ENCODE measurements at regions not wholly inside any gene's neighbourhood (a gene's known extent, or its start where the extent isn't known, plus 50 kb on each side); places are given as distances from the start of the nearest gene placed in this dataset.

DNA sequence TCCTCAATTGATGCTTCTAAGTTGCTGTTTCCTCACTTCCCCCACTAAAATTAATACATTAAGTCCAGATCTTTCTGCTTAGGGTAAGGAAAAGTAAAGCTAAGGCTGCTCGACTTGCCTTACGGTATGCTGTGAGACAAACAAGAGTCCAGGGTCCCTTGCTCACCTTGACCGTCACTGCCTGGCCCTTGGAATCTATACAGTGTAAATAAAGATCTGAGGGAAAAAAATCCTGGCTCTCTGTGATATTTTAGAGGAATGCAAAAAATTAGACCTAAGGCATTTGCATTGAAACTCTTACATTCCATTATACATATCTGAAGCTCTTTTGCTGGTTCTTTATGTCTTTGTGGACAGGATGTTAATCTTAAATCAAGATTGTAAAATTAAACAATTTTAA, 129.6 kb upstream of the HCCS start:
- Histone ChIP-seq H3K4me1 (no peaks in the 10 kb centered on the region), H3K36me3 (no peaks in the 10 kb centered on the region), H3K4me3 (no peak overlapping the region), H3K27me3 (no peaks in the 10 kb centered on the region), H3K27ac (no peak overlapping the region), H3K9me3 (no peaks in the 10 kb centered on the region)
- TF ChIP-seq, protein P1, sequence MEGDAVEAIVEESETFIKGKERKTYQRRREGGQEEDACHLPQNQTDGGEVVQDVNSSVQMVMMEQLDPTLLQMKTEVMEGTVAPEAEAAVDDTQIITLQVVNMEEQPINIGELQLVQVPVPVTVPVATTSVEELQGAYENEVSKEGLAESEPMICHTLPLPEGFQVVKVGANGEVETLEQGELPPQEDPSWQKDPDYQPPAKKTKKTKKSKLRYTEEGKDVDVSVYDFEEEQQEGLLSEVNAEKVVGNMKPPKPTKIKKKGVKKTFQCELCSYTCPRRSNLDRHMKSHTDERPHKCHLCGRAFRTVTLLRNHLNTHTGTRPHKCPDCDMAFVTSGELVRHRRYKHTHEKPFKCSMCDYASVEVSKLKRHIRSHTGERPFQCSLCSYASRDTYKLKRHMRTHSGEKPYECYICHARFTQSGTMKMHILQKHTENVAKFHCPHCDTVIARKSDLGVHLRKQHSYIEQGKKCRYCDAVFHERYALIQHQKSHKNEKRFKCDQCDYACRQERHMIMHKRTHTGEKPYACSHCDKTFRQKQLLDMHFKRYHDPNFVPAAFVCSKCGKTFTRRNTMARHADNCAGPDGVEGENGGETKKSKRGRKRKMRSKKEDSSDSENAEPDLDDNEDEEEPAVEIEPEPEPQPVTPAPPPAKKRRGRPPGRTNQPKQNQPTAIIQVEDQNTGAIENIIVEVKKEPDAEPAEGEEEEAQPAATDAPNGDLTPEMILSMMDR (IDR thresholded peaks at IDR 0.05): no peak
- no peak for TF ChIP-seq POLR2A (IDR thresholded peaks at IDR 0.05)
- WGBS, 2 donors: 85 to 100% methylated on average over 3 of the region's 3 CpGs
- intact Hi-C loops (cut with DNase I): no loop called here
- DNase-seq: no peak

DNA sequence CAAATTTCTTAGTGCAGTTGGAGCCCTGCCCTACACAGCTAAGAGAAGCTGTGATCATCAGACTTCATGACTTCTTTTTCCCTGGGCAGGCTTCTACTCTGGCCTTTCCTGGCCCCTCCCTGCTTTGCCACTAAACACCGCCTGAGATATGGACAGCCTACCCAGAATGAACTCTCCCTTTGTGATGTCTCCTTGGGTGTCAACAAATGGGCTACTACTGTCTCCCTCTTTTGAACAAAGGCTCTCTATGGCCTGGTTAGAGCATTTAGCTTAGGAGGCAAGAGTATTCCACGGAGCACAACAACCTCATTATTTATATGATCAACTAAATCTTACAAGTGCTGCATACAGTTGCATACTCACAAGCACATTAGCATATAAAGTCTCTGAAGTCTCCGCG, 127.6 kb upstream of the HCCS start:
- Histone ChIP-seq H3K4me3 (no peak overlapping the region), H3K36me3 (no peaks in the 10 kb centered on the region), H3K27ac (no peak overlapping the region), H3K4me1 (no peaks in the 10 kb centered on the region), H3K9me3 (no peaks in the 10 kb centered on the region), H3K27me3 (no peaks in the 10 kb centered on the region)
- 71 to 89% methylated on average over 3 to 4 of the region's 4 CpGs for WGBS, 2 donors
- intact Hi-C loops (cut with DNase I): no loop called here
- TF ChIP-seq POLR2A (IDR thresholded peaks at IDR 0.05): no peak
- TF ChIP-seq, protein P1 (IDR thresholded peaks at IDR 0.05): no peak
- no peak for DNase-seq

DNA sequence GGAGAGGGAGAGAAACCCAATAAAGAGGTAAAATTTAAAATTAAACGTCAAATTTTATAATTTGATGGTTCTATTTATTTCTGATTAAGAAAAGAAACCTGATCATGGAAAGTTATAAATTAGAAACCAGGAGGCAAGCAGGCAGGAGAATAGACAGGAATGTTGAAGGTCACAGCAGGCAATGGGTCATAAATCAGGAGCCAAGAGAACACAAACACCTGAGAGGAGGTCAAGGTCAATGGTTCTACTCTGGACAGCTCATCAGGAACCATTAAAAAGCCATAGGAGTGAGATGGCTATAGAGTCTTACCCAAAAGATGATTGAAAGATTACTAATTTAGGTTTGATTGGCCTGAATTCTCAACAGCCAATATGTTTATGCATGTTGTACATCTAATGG, 126.9 kb upstream of the HCCS start:
- TF ChIP-seq, protein P1 (IDR thresholded peaks at IDR 0.05): no peak
- TF ChIP-seq POLR2A (IDR thresholded peaks at IDR 0.05): no peak
- H3K36me3 ChIP-seq: no peaks in the 10 kb centered on the region
- no peak for DNase-seq
- intact Hi-C loops (cut with DNase I): no loop called here
- 68 to 100% methylated on average over 1 of the region's 1 CpG for WGBS, 2 donors
- H3K4me1 ChIP-seq: no peaks in the 10 kb centered on the region
- no peaks in the 10 kb centered on the region for H3K27me3 ChIP-seq
- H3K27ac ChIP-seq: no peak overlapping the region
- H3K4me3 ChIP-seq: no peak overlapping the region
- H3K9me3 ChIP-seq: no peaks in the 10 kb centered on the region

DNA sequence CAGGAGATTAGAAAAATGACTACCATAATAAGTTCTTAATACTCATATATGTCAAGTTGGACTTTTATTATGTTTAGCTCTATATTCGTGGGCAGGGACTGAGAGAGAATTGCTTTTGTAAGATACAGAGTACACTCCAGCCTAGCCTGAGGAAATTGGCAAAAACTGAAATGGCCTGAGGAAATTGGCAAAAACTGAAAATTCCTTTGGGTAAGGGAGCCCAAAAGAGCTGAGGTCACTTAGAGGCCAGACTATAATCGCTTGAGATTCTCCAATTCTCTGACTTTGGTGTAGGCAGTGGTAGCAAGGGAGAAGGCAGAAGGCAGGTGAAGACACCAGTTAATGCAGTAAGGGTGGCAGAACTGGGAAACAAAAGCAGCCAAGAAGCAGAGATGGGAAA, 124.5 kb upstream of the HCCS start:
- intact Hi-C loops (cut with DNase I): no loop called here
- no peaks in the 10 kb centered on the region for H3K27me3 ChIP-seq
- no peak overlapping the region for H3K27ac ChIP-seq
- TF ChIP-seq POLR2A (IDR thresholded peaks at IDR 0.05): no peak
- TF ChIP-seq, protein P1 (IDR thresholded peaks at IDR 0.05): no peak
- no peaks in the 10 kb centered on the region for H3K4me1 ChIP-seq
- no peak overlapping the region for H3K4me3 ChIP-seq
- no peaks in the 10 kb centered on the region for H3K36me3 ChIP-seq
- WGBS, 2 donors: 29 to 40% methylated on average over 2 of the region's 2 CpGs
- no peak for DNase-seq
- H3K9me3 ChIP-seq: no peaks in the 10 kb centered on the region

DNA sequence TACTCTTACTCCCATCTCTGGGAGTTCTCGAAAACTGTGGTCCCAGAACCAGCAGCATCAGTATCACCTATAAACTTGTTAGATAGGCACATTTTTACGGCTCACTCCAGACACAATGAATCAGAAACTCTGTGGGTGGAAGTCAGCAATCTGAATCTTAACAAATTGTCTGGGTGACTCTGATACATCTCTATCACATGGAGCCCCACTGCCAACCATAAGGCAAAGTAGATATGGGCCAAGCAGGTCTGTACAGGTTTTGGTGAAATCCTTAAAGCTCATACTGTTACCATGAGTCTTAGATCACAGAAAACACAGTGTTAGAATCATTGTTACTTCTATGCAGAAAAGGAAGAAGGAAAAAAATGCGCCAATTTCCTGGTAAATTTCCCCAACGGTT, 122.5 kb upstream of the HCCS start:
- Histone ChIP-seq H3K9me3 (no peaks in the 10 kb centered on the region), H3K27me3 (no peaks in the 10 kb centered on the region), H3K4me3 (no peak overlapping the region), H3K27ac (no peak overlapping the region), H3K4me1 (no peaks in the 10 kb centered on the region), H3K36me3 (no peaks in the 10 kb centered on the region)
- no peak for DNase-seq
- TF ChIP-seq, protein P1 (IDR thresholded peaks at IDR 0.05): no peak
- TF ChIP-seq POLR2A (IDR thresholded peaks at IDR 0.05): no peak
- whole genome bisulfite sequencing, 2 donors: 77 to 94% methylated on average over 2 to 3 of the region's 4 CpGs
- intact Hi-C loops (cut with DNase I): no loop called here

All from esophagus squamous epithelium (tissue), 5 donors.